H1 (cell line): ENCODE measurements at regions not wholly inside any gene's neighbourhood (a gene's known extent, or its start where the extent isn't known, plus 50 kb on each side); places are given as distances from the start of the nearest gene placed in this dataset.

Source experiments
- CTCF ChIA-PET: fragments of 300-600 bp; sonication (Branson Sonifier 250); formaldehyde crosslinking; loops from one replicate; lab custom pipeline; 2021; ENCODE audit not compliant: partially characterized antibody; lab: Charles Lee
- POLR2A ChIA-PET: fragments of 300-600 bp; sonication (Branson Sonifier 250); formaldehyde crosslinking; loops from one replicate; lab custom pipeline; 2021; ENCODE audit warnings: inconsistent platforms; ENCODE audit not compliant: partially characterized antibody; lab: Charles Lee
- DNase-seq, 2 experiments: peaks; one replicate each; pipeline versions ENCODE4 v3.0.0 to v3.0.0-alpha.2; 2010 to 2022; ENCODE audit warnings: low spot score in 2 of 2, low read depth in 1 of 2, mixed read lengths in 1 of 2
- FAIRE-seq: peaks from 2 replicates; lab custom pipeline; 2011; peaks lifted over from hg19 to GRCh38; lab: Jason Lieb, UNC
- H2AFZ ChIP-seq: 2 replicates; pipeline ENCODE4 v1.8.1; 2012; ENCODE audit warnings: low read length, inconsistent platforms
- H2AK5ac ChIP-seq: 2 replicates; pipeline ENCODE4 v1.6.1; 2013; ENCODE audit warnings: low read depth, low read length
- H2BK120ac ChIP-seq: replicated peaks from 2 replicates; pipeline ENCODE3; 2013; ENCODE audit warnings: low read depth, low read length, inconsistent platforms
- H2BK12ac ChIP-seq: 2 replicates; pipeline ENCODE4 v1.6.1; 2013; ENCODE audit warnings: low read depth, low read length
- H2BK15ac ChIP-seq: 2 replicates; pipeline ENCODE4 v1.6.1; 2013; ENCODE audit warnings: low read length
- H2BK20ac ChIP-seq: 2 replicates; pipeline ENCODE4 v1.6.1; 2013; ENCODE audit warnings: low read length
- H2BK5ac ChIP-seq: 2 replicates; pipeline ENCODE4 v1.6.1; 2013; ENCODE audit warnings: low read depth, low read length
- H3K14ac ChIP-seq: 2 replicates; pipeline ENCODE4 v1.6.1; 2013; ENCODE audit warnings: inconsistent platforms; ENCODE audit not compliant: insufficient read length
- H3K18ac ChIP-seq: 2 replicates; pipeline ENCODE4 v1.6.1; 2013; ENCODE audit warnings: low read length; ENCODE audit errors: extremely low read depth
- H3K23ac ChIP-seq: 2 replicates; pipeline ENCODE4 v1.6.1; 2013; ENCODE audit warnings: inconsistent platforms; ENCODE audit not compliant: insufficient read length
- H3K23me2 ChIP-seq: 2 replicates; pipeline ENCODE4 v1.6.1; 2013; ENCODE audit warnings: low read depth, low read length
- H3K27ac ChIP-seq: 2 replicates; pipeline ENCODE4 v1.6.1; 2011; ENCODE audit warnings: low read depth, low read length, inconsistent platforms
- H3K27me3 ChIP-seq, 4 experiments: replicated peaks in 1 of 4; 1 replicate in 1 of 4; 2 replicates in 3 of 4; pipeline versions ENCODE4 v1.6.1 to v1.8.1; 2011 to 2013; ENCODE audit warnings: low read length in 3 of 4, mild to moderate bottlenecking in 3 of 4, inconsistent platforms in 2 of 4, mixed read lengths in 2 of 4, moderate library complexity in 1 of 4; ENCODE audit not compliant: control insufficient read depth in 3 of 4, insufficient read depth in 3 of 4; ENCODE audit errors: extremely low read depth in 1 of 4
- H3K36me3 ChIP-seq, 4 experiments: 2 replicates each; pipeline versions ENCODE4 v1.6.1 to v1.8.1; 2011 to 2013; ENCODE audit warnings: mild to moderate bottlenecking in 4 of 4, low read length in 3 of 4, moderate library complexity in 2 of 4, control low read depth in 1 of 4, inconsistent platforms in 1 of 4; ENCODE audit not compliant: insufficient read depth in 4 of 4, control insufficient read depth in 2 of 4
- H3K4ac ChIP-seq: replicated peaks from 2 replicates; pipeline ENCODE3; 2013; ENCODE audit warnings: low read length, low read depth, mixed read lengths, inconsistent platforms; ENCODE audit not compliant: insufficient read length
- H3K4me1 ChIP-seq, 4 experiments: replicated peaks in 1 of 4; 1 replicate in 1 of 4; 2 replicates in 3 of 4; pipeline versions ENCODE4 v1.6.1 to v1.8.1; 2011 to 2013; ENCODE audit warnings: low read length in 3 of 4, inconsistent platforms in 2 of 4, mixed read lengths in 1 of 4; ENCODE audit not compliant: insufficient read depth in 4 of 4, control insufficient read depth in 3 of 4
- H3K4me2 ChIP-seq, 2 experiments: 2 replicates each; pipeline versions ENCODE4 v1.6.1 to v1.8.1; 2011 to 2013; ENCODE audit warnings: low read depth in 2 of 2, low read length in 2 of 2, control low read depth in 1 of 2, inconsistent platforms in 1 of 2, mild to moderate bottlenecking in 1 of 2; ENCODE audit not compliant: insufficient read depth in 1 of 2
- H3K4me3 ChIP-seq, 4 experiments: fragments of 200-600, 300-600 bp in 1 of 4; sonication (generic), shearing (Covaris generic), sonication (Bioruptor Twin) in 1 of 4; 2 replicates each; pipeline versions ENCODE4 v1.5.1 to v1.8.1; 2011 to 2016; ENCODE audit warnings: low read length in 4 of 4, low read depth in 3 of 4, control low read depth in 2 of 4, inconsistent platforms in 2 of 4, mild to moderate bottlenecking in 2 of 4, mixed read lengths in 1 of 4, moderate library complexity in 1 of 4; ENCODE audit not compliant: insufficient read depth in 2 of 4; ENCODE audit errors: extremely low read depth in 1 of 4
- H3K56ac ChIP-seq: replicated peaks from 2 replicates; pipeline ENCODE3; 2013; ENCODE audit warnings: low read depth, mild to moderate bottlenecking, mixed read lengths, low read length, inconsistent platforms; ENCODE audit not compliant: insufficient read length
- H3K79me1 ChIP-seq: 2 replicates; pipeline ENCODE4 v1.6.1; 2013; ENCODE audit warnings: low read depth, low read length, control low read depth
- H3K79me2 ChIP-seq, 2 experiments: 2 replicates each; pipeline versions ENCODE4 v1.6.1 to v1.8.1; 2012 to 2013; ENCODE audit warnings: low read length in 2 of 2, mild to moderate bottlenecking in 2 of 2, inconsistent platforms in 1 of 2; ENCODE audit not compliant: insufficient read depth in 2 of 2, control insufficient read depth in 1 of 2
- H3K9ac ChIP-seq, 4 experiments: replicated peaks in 1 of 4; 1 replicate in 1 of 4; 2 replicates in 3 of 4; pipeline versions ENCODE4 v1.6.1 to v1.8.1; 2011 to 2013; ENCODE audit warnings: low read depth in 3 of 4, low read length in 3 of 4, control low read depth in 2 of 4, mild to moderate bottlenecking in 2 of 4, moderate library complexity in 2 of 4, inconsistent platforms in 1 of 4; ENCODE audit errors: extremely low read depth in 1 of 4
- H3K9me3 ChIP-seq, 2 experiments: 2 replicates each; pipeline versions ENCODE4 v1.6.1 to v1.8.1; 2012 to 2013; ENCODE audit warnings: mild to moderate bottlenecking in 2 of 2, moderate library complexity in 2 of 2, control low read depth in 1 of 2, inconsistent platforms in 1 of 2, low read depth in 1 of 2, low read length in 1 of 2, mixed read lengths in 1 of 2; ENCODE audit not compliant: insufficient read depth in 2 of 2
- H4K20me1 ChIP-seq, 2 experiments: replicated peaks in 1 of 2; 2 replicates each; pipeline versions ENCODE3 to v1.8.1; 2011 to 2013; ENCODE audit warnings: inconsistent platforms in 2 of 2, low read length in 2 of 2, mild to moderate bottlenecking in 1 of 2; ENCODE audit not compliant: insufficient read depth in 2 of 2, control insufficient read depth in 1 of 2
- H4K5ac ChIP-seq: 2 replicates; pipeline ENCODE4 v1.6.1; 2013; ENCODE audit warnings: low read length, low read depth, mixed read lengths, inconsistent platforms; ENCODE audit not compliant: insufficient read length
- H4K8ac ChIP-seq: 2 replicates; pipeline ENCODE4 v1.8.0; 2013; ENCODE audit warnings: mild to moderate bottlenecking, moderate library complexity, low read length, inconsistent platforms; ENCODE audit not compliant: insufficient read depth; ENCODE audit errors: extremely low read depth
- H4K91ac ChIP-seq: replicated peaks from 2 replicates; pipeline ENCODE3; 2013; ENCODE audit warnings: low read length, mixed read lengths, inconsistent platforms; ENCODE audit not compliant: insufficient read length
- BACH1 ChIP-seq: IDR thresholded peaks from 2 replicates; pipeline ENCODE4 v1.6.1; 2012; ENCODE audit warnings: low read length, improper control_type of control experiment
- BCL11A ChIP-seq, 2 experiments: IDR thresholded peaks; one replicate each; pipeline ENCODE4 v1.6.1; 2011; ENCODE audit warnings: low read depth in 2 of 2, low read length in 2 of 2, mild to moderate bottlenecking in 2 of 2
- CHD2 ChIP-seq: IDR thresholded peaks from 2 replicates; pipeline ENCODE4 v1.6.1; 2012; ENCODE audit warnings: low read length, improper control_type of control experiment
- CREB1 ChIP-seq: IDR thresholded peaks from 2 replicates; pipeline ENCODE4 v1.6.1; 2012; ENCODE audit warnings: inconsistent platforms
- CTBP2 ChIP-seq: IDR thresholded peaks from 2 replicates; pipeline ENCODE4 v1.7.0; 2011; ENCODE audit warnings: borderline replicate concordance, mild to moderate bottlenecking, moderate library complexity, mixed read lengths, low read length; ENCODE audit not compliant: insufficient read depth, insufficient read length
- JUN ChIP-seq: IDR thresholded peaks from 2 replicates; pipeline ENCODE4 v1.6.1; 2011; ENCODE audit warnings: low read depth, mild to moderate bottlenecking, improper control_type of control experiment, low read length
- JUND ChIP-seq: IDR thresholded peaks from 2 replicates; pipeline ENCODE4 v1.6.1; 2011; ENCODE audit warnings: mild to moderate bottlenecking, improper control_type of control experiment, low read length
- PHF8 ChIP-seq: fragments of 200-600 bp; sonication (generic); conservative IDR thresholded peaks from 2 replicates; pipeline ENCODE4 v1.7.1; 2012; ENCODE audit warnings: low read depth, mild to moderate bottlenecking, inconsistent platforms, low read length, moderate library complexity
- RAD21 ChIP-seq, 2 experiments: IDR thresholded peaks in 1 of 2; conservative IDR thresholded peaks in 1 of 2; 2 replicates each; pipeline ENCODE4 v1.6.1; 2011; ENCODE audit warnings: low read depth in 2 of 2, low read length in 2 of 2, improper control_type of control experiment in 1 of 2, inconsistent platforms in 1 of 2, mild to moderate bottlenecking in 1 of 2, moderate library complexity in 1 of 2
- RNF2 ChIP-seq: fragments of 200-900, 300-1000 bp; sonication (generic); IDR thresholded peaks from 2 replicates; pipeline ENCODE4 v1.7.1; 2016; ENCODE audit warnings: borderline replicate concordance, low read depth, mild to moderate bottlenecking, antibody characterized with exemption, low read length; ENCODE audit not compliant: poor library complexity, severe bottlenecking; ENCODE audit errors: missing control alignments
- SIRT6 ChIP-seq: IDR thresholded peaks from one replicate; pipeline ENCODE4 v1.7.1; 2012; ENCODE audit warnings: low read length, inconsistent platforms
- TAF1 ChIP-seq: IDR thresholded peaks from 2 replicates; pipeline ENCODE4 v1.6.1; 2011; ENCODE audit warnings: mild to moderate bottlenecking, low read depth, low read length
- TCF12 ChIP-seq: IDR thresholded peaks from 2 replicates; pipeline ENCODE4 v1.6.1; 2011; ENCODE audit warnings: low read depth, mild to moderate bottlenecking, low read length
- YY1 ChIP-seq: IDR thresholded peaks from 2 replicates; pipeline ENCODE4 v1.6.1; 2011; ENCODE audit warnings: low read depth, mild to moderate bottlenecking, low read length
- ZNF274 ChIP-seq: IDR thresholded peaks from 2 replicates; pipeline ENCODE4 v1.7.0; 2012; ENCODE audit warnings: low read length, borderline replicate concordance; ENCODE audit errors: extremely low read depth
- WGBS, 2 experiments: shearing (Covaris generic) in 1 of 2; methylation state at CpG; one replicate each; pipeline versions ENCODE4 v1.1.6 to v1.1.7; 2013 to 2015; ENCODE audit warnings: low lambda C conversion rate in 2 of 2, mixed read lengths in 2 of 2, inconsistent platforms in 1 of 2, low coverage in 1 of 2, missing lambda C conversion rate in 1 of 2; ENCODE audit not compliant: insufficient replicate concordance in 2 of 2, insufficient coverage in 1 of 2, insufficient read length in 1 of 2; ENCODE audit errors: extremely low coverage in 1 of 2, missing lambda C conversion rate in 1 of 2; 5-methylcytosine and 5-hydroxymethylcytosine counted together
- TF ChIP-seq, protein P1 (sequence below): IDR thresholded peaks from 2 replicates; pipeline ENCODE4 v1.6.1; 2012; ENCODE audit warnings: inconsistent platforms

DNA sequence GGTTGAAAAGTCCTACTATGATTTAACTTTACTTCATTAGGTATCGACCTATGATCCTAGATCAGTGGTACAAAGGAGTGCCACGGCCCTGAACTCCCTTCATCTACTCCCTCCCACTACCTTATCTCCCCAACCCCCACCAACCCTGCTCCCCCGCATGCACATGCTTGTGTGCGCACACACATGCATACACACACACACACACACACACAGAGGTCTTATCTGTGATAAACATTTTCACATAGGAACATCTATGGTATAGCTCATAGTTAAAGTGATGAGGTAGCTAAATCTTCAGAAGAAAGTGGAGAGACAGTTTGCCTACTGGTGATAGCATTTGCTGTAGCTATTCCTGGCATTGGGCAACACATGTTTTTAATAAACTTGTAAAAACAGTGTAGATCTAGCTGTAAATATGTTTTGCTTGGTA is 471.3 kb downstream of the ZEB2 start:
- Histone ChIP-seq H3K4me3 (no peak overlapping the region), H4K5ac (no peak overlapping the region), H3K23ac (no peak overlapping the region), H2BK5ac (no peak overlapping the region), H2AFZ (no peak overlapping the region), H4K20me1 (no peaks in the 10 kb centered on the region), H3K4me2 (no peak overlapping the region), H3K27ac (no peak overlapping the region), H2BK15ac (no peak overlapping the region), H3K23me2 (no peaks in the 10 kb centered on the region), H3K79me2 (no peaks in the 10 kb centered on the region), H4K91ac (no peak overlapping the region), H2AK5ac (no peak overlapping the region), H2BK12ac (no peak overlapping the region), H3K9ac (no peak overlapping the region), H3K79me1 (no peaks in the 10 kb centered on the region), H2BK20ac (no peak overlapping the region), H3K4me1 (no peaks in the 10 kb centered on the region), H3K27me3 (no peaks in the 10 kb centered on the region), H3K56ac (no peak overlapping the region), H2BK120ac (no peak overlapping the region), H3K36me3 (no peaks in the 10 kb centered on the region), H3K18ac (no peak overlapping the region), H3K14ac (no peak overlapping the region), H3K4ac (no peak overlapping the region), H4K8ac (no peak overlapping the region), H3K9me3 (no peaks in the 10 kb centered on the region)
- CTCF ChIA-PET = interaction anchor here (0.6 to 1.3 kb wide), 3 partner anchors 11 to 539 kb away, joined by 3 read pairs; no protein-coding TSS in a partner anchor
- WGBS, 2 experiments = 87% methylated on average over 4 of the region's 4 CpGs; no CpG with 5 or more reads in 1 of the 2 experiments
- DNase-seq (no peak), FAIRE-seq (no peak)
- POLR2A ChIA-PET = no interaction called here
- TF ChIP-seq JUND (no peak), RNF2 (no peak), CREB1 (no peak), TAF1 (no peak), CHD2 (no peak), ZNF274 (no peak), BACH1 (no peak), RAD21 (IDR thresholded peaks at IDR 0.05 in 1 of 2, conservative IDR thresholded peaks at IDR 0.05 in 1 of 2; ENCODE audit: low read depth in 2 of 2, low read length in 2 of 2) (no peak), TCF12 (no peak), BCL11A (IDR thresholded peaks at IDR 0.05; ENCODE audit: low read depth in 2 of 2, low read length in 2 of 2) (no peak), PHF8 (no peak), SIRT6 (no peak), YY1 (no peak), JUN (no peak), CTBP2 (no peak)
- TF ChIP-seq, protein P1, sequence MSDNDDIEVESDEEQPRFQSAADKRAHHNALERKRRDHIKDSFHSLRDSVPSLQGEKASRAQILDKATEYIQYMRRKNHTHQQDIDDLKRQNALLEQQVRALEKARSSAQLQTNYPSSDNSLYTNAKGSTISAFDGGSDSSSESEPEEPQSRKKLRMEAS = no peak
